SK-N-SH (cell line): ENCODE measurements at regions not wholly inside any gene's neighbourhood (a gene's known extent, or its start where the extent isn't known, plus 50 kb on each side); places are given as distances from the start of the nearest gene placed in this dataset.

Source experiments
- CTCF ChIA-PET: fragments of 300-600, 350-600 bp; formaldehyde crosslinking; extraction: SDS; loops from one replicate; lab custom pipeline; 2021; lab: Yijun Ruan, JAX
- POLR2A ChIA-PET: fragments of 350-600 bp; sonication (Branson Sonifier 250); formaldehyde crosslinking; extraction: SDS; loops from one replicate; lab custom pipeline; 2020; ENCODE audit warnings: antibody characterized with exemption, inconsistent platforms; lab: Yijun Ruan, JAX
- DNase-seq: peaks from one replicate; pipeline ENCODE4 v3.0.0; 2012
- H2AFZ ChIP-seq: fragments of 200-600 bp; sonication (generic); 2 replicates; pipeline ENCODE4 v1.8.1; 2016; ENCODE audit warnings: antibody characterized with exemption, mild to moderate bottlenecking, low read depth
- H3F3A ChIP-seq: fragments of 200-600 bp; sonication (generic); replicated peaks from 2 replicates; pipeline ENCODE3; 2016; ENCODE audit warnings: antibody characterized with exemption, mild to moderate bottlenecking; ENCODE audit not compliant: insufficient read depth
- H3K27ac ChIP-seq, 2 experiments: fragments of 200-500 bp in 1 of 2; fragments of 200-600 bp in 1 of 2; sonication (Bioruptor generic) in 1 of 2; sonication (generic), shearing (Covaris generic) in 1 of 2; 2 replicates each; pipeline versions ENCODE4 v1.5.1 to v1.6.1; 2014 to 2016; ENCODE audit warnings: low read depth in 2 of 2, inconsistent platforms in 1 of 2, low read length in 1 of 2, mild to moderate bottlenecking in 1 of 2, mixed read lengths in 1 of 2
- H3K27me3 ChIP-seq: fragments of 200-600 bp; sonication (generic), shearing (Covaris generic); 2 replicates; pipeline ENCODE4 v1.6.1; 2016; ENCODE audit warnings: mixed run types; ENCODE audit not compliant: insufficient read depth
- H3K36me3 ChIP-seq, 2 experiments: fragments of 200-500 bp in 1 of 2; fragments of 200-600 bp in 1 of 2; sonication (Bioruptor generic) in 1 of 2; sonication (generic) in 1 of 2; replicated peaks in 1 of 2; 2 replicates each; pipeline versions ENCODE3 to v1.5.1; 2014 to 2016; ENCODE audit warnings: low read length in 1 of 2, mild to moderate bottlenecking in 1 of 2; ENCODE audit not compliant: insufficient read depth in 2 of 2, control insufficient read depth in 1 of 2
- H3K4me1 ChIP-seq, 2 experiments: fragments of 200-500 bp in 1 of 2; fragments of 200-600 bp in 1 of 2; sonication (Bioruptor generic) in 1 of 2; sonication (generic), shearing (Covaris generic) in 1 of 2; 2 replicates each; pipeline versions ENCODE4 v1.5.1 to v1.6.1; 2014 to 2016; ENCODE audit warnings: low read depth in 1 of 2, low read length in 1 of 2, mixed run types in 1 of 2; ENCODE audit not compliant: insufficient read depth in 2 of 2, control insufficient read depth in 1 of 2
- H3K4me2 ChIP-seq: fragments of 200-600 bp; sonication (generic), shearing (Covaris generic); 2 replicates; pipeline ENCODE4 v1.6.1; 2017; ENCODE audit warnings: mixed run types
- H3K4me3 ChIP-seq, 2 experiments: fragments of 200-500 bp in 1 of 2; fragments of 200-600 bp in 1 of 2; sonication (Bioruptor generic) in 1 of 2; sonication (generic), shearing (Covaris generic) in 1 of 2; 2 replicates each; pipeline versions ENCODE4 v1.5.1 to v1.8.1; 2014 to 2016; ENCODE audit warnings: low read depth in 2 of 2, inconsistent platforms in 1 of 2, low read length in 1 of 2, mild to moderate bottlenecking in 1 of 2, mixed read lengths in 1 of 2, moderate library complexity in 1 of 2
- H3K79me2 ChIP-seq: fragments of 200-600 bp; sonication (generic); 2 replicates; pipeline ENCODE4 v1.8.1; 2017; ENCODE audit warnings: mild to moderate bottlenecking; ENCODE audit not compliant: insufficient read depth
- H3K9ac ChIP-seq: fragments of 200-600 bp; sonication (generic); 2 replicates; pipeline ENCODE4 v1.6.1; 2017; ENCODE audit warnings: mixed run types
- H3K9me2 ChIP-seq: fragments of 200-600 bp; sonication (generic); 2 replicates; pipeline ENCODE4 v1.6.1; 2017; ENCODE audit warnings: mixed run types
- H3K9me3 ChIP-seq: fragments of 200-600 bp; sonication (generic); 2 replicates; pipeline ENCODE4 v1.6.1; 2017; ENCODE audit warnings: mixed run types, mild to moderate bottlenecking, moderate library complexity
- H4K20me1 ChIP-seq: fragments of 200-600 bp; sonication (generic); 2 replicates; pipeline ENCODE4 v1.6.1; 2017; ENCODE audit warnings: mild to moderate bottlenecking, mixed run types; ENCODE audit not compliant: insufficient read depth
- CHD2 ChIP-seq: fragments of 150-350 bp; IDR thresholded peaks from 2 replicates; pipeline ENCODE4 v1.6.1; 2018; ENCODE audit warnings: low read length; ENCODE audit not compliant: partially characterized antibody
- ELF1 ChIP-seq: IDR thresholded peaks from 2 replicates; pipeline ENCODE4 v1.4.0; 2012
- FOSL2 ChIP-seq: IDR thresholded peaks from 2 replicates; pipeline ENCODE4 v1.4.0; 2012; ENCODE audit warnings: low read depth, mild to moderate bottlenecking, moderate library complexity, borderline replicate concordance
- FOXJ3 ChIP-seq: sonication (generic); formaldehyde crosslinking; IDR thresholded peaks from 2 replicates; pipeline ENCODE4 v1.5.1; 2020; ENCODE audit warnings: mild to moderate bottlenecking, missing genetic modification reagents
- JUND ChIP-seq: IDR thresholded peaks from 2 replicates; pipeline ENCODE4 v1.4.0; 2012
- NFIC ChIP-seq: IDR thresholded peaks from 2 replicates; pipeline ENCODE4 v1.4.0; 2012; ENCODE audit warnings: borderline replicate concordance
- RFX5 ChIP-seq: IDR thresholded peaks from 2 replicates; pipeline ENCODE4 v1.6.1; 2012; ENCODE audit warnings: mild to moderate bottlenecking, improper control_type of control experiment, low read length
- YY1 ChIP-seq: IDR thresholded peaks from 2 replicates; pipeline ENCODE4 v1.4.0; 2012; ENCODE audit warnings: low read depth, mild to moderate bottlenecking
- WGBS: methylation state at CpG from one replicate; pipeline ENCODE4 v1.1.6; 2017; ENCODE audit warnings: low lambda C conversion rate; 5-methylcytosine and 5-hydroxymethylcytosine counted together
- TF ChIP-seq, protein P1 (sequence below): fragments of 200-600 bp; sonication (generic); IDR thresholded peaks from 2 replicates; pipeline ENCODE4 v1.6.1; 2017; ENCODE audit warnings: antibody characterized with exemption, mild to moderate bottlenecking, moderate library complexity
- TF ChIP-seq, protein P2 (sequence below): IDR thresholded peaks from 2 replicates; pipeline ENCODE4 v1.4.0; 2012; ENCODE audit warnings: low read depth
- TF ChIP-seq, protein P3 (sequence below): fragments of 150-350 bp; IDR thresholded peaks from 2 replicates; pipeline ENCODE4 v1.6.1; 2016; ENCODE audit warnings: mild to moderate bottlenecking, low read depth, low read length

DNA sequence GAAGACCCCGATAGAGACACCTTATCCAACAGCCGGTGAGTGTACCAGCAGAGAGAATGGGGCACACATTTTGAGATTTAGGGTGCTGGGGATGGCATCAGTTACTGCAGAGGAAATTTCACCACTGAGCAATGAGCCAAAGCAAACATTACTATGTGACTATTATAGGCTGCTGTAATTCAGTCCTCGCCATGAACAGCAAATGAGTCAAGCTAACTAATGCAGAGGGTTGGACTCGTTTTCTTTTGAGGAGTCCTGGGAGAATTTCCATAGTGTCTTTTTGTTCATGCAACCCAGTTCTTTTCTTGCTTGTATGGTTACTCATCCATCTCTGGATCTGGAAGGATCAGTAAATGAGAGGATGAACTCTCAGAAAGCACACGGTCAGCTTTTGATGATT, 323.8 kb downstream of the PSAT1 start:
- H3K79me2 ChIP-seq: no peaks in the 10 kb centered on the region
- peak overlapping the region; percentile 67; the same call in 1 of the 2 replicates for H2AFZ ChIP-seq

DNA sequence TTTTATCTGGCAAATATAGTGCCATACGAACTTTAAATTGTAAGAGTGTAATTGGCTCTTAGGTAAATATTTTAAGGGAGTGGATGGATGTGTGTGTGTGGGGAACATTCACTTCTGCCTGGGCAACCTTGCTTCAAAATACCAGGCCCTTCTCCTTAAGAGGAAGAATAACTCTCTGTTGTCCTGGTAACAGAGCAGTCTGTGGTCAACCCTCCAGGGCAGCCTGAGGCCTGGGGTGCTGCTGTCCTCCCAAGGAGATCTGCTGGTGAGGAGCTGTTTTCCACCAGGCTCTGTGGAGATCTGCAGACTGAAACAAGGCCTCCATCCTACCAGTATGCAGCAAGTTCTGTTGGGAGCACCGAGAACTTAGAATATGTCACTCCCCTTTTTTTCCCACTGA, 325.2 kb downstream of the PSAT1 start:
- CTCF ChIA-PET: interaction anchor here (0.9 kb wide), 2 partner anchors 14 to 199 kb away, joined by 3 read pairs; no protein-coding TSS in a partner anchor
- no peak for TF ChIP-seq FOSL2
- TF ChIP-seq, protein P1, sequence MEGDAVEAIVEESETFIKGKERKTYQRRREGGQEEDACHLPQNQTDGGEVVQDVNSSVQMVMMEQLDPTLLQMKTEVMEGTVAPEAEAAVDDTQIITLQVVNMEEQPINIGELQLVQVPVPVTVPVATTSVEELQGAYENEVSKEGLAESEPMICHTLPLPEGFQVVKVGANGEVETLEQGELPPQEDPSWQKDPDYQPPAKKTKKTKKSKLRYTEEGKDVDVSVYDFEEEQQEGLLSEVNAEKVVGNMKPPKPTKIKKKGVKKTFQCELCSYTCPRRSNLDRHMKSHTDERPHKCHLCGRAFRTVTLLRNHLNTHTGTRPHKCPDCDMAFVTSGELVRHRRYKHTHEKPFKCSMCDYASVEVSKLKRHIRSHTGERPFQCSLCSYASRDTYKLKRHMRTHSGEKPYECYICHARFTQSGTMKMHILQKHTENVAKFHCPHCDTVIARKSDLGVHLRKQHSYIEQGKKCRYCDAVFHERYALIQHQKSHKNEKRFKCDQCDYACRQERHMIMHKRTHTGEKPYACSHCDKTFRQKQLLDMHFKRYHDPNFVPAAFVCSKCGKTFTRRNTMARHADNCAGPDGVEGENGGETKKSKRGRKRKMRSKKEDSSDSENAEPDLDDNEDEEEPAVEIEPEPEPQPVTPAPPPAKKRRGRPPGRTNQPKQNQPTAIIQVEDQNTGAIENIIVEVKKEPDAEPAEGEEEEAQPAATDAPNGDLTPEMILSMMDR: no peak
- no peak for TF ChIP-seq RFX5
- TF ChIP-seq, protein P2, sequence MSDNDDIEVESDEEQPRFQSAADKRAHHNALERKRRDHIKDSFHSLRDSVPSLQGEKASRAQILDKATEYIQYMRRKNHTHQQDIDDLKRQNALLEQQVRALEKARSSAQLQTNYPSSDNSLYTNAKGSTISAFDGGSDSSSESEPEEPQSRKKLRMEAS: no peak
- TF ChIP-seq JUND: no peak
- TF ChIP-seq, protein P3, sequence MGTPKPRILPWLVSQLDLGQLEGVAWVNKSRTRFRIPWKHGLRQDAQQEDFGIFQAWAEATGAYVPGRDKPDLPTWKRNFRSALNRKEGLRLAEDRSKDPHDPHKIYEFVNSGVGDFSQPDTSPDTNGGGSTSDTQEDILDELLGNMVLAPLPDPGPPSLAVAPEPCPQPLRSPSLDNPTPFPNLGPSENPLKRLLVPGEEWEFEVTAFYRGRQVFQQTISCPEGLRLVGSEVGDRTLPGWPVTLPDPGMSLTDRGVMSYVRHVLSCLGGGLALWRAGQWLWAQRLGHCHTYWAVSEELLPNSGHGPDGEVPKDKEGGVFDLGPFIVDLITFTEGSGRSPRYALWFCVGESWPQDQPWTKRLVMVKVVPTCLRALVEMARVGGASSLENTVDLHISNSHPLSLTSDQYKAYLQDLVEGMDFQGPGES: no peak
- TF ChIP-seq CHD2: no peak
- TF ChIP-seq, all 33 proteins: peak for 0
- Histone ChIP-seq H3K27ac (peak overlapping the region in 1 of 2 experiments; percentile 92; a peak in 1 of 4 replicates), H3F3A (peaks cover 26% of the 10 kb centered on the region), H3K27me3 (no peaks in the 10 kb centered on the region), H3K9me3 (no peaks in the 10 kb centered on the region), H3K9me2 (no peaks in the 10 kb centered on the region), H3K36me3 (no peaks in the 10 kb centered on the region), H3K4me1 (peaks cover 0 to 10% of the 10 kb centered on the region in 2 experiments; a peak in 3 of 4 replicates), H3K4me3 (no peak overlapping the region), H3K79me2 (no peaks in the 10 kb centered on the region), H4K20me1 (no peaks in the 10 kb centered on the region), H2AFZ (no peak overlapping the region), H3K4me2 (no peak overlapping the region), H3K9ac (no peak overlapping the region)
- POLR2A ChIA-PET: no interaction called here
- 90% methylated on average over 2 of the region's 2 CpGs for WGBS
- DNase-seq: no peak

More for the DNA sequence above, 323.8 kb downstream of the PSAT1 start:
- Histone ChIP-seq H3K9me3 (no peaks in the 10 kb centered on the region), H4K20me1 (no peaks in the 10 kb centered on the region), H3K9me2 (no peaks in the 10 kb centered on the region), H3K4me2 (peak overlapping the region; percentile 64), H3K27ac (peak overlapping the region in 1 of 2 experiments; percentile 92; a peak in 2 of 4 replicates), H3K36me3 (no peaks in the 10 kb centered on the region), H3K4me3 (peak overlapping the region in 1 of 2 experiments; percentile 5; a peak in 1 of 4 replicates), H3F3A (peaks cover 26% of the 10 kb centered on the region), H3K4me1 (peaks cover 0 to 10% of the 10 kb centered on the region in 2 experiments; a peak in 3 of 4 replicates), H3K9ac (peak overlapping the region; percentile 55; the same call in 1 of the 2 replicates), H3K27me3 (no peaks in the 10 kb centered on the region)
- ChIA-PET POLR2A (no interaction called here), CTCF (no interaction called here)
- TF ChIP-seq ELF1: no peak
- TF ChIP-seq YY1: no peak
- peak; percentile 68 for TF ChIP-seq NFIC
- TF ChIP-seq FOSL2: peak; percentile 35; the same call in 1 of the 2 replicates
- TF ChIP-seq FOXJ3 (CRISPR knock-in tag): no peak
- 47% methylated on average over 5 of the region's 5 CpGs for WGBS
- no peak for DNase-seq
